GM19455 (cell line): ENCODE measurements at regions not wholly inside any gene's neighbourhood (a gene's known extent, or its start where the extent isn't known, plus 50 kb on each side); places are given as distances from the start of the nearest gene placed in this dataset.

Experiments used
- ATAC-seq: cut with Tn5 transposase; IDR thresholded peaks from one replicate; pipeline ENCODE4 v1.9.1; 2021; ENCODE audit not compliant: unreplicated experiment

DNA sequence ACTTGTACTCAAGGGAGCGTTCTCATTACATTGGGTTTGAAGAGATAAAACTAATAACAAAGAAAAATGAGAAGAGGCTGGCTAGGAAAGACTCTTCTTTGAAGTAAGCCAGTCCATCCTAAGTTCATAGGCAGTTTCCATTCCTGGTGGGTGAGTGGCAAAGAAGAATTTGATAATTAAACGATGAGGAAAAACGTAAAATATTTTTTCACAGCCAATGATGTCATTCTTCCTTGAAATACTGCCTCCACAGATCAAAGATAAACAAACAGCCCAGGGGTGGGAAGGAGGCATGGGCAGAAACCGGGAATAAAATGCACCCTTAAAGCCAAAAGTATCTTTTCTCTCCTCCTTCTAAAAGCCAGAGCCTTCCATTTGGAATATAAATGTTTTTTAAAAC is 346.6 kb downstream of the PMP22 start:
- no peak for ATAC-seq

DNA sequence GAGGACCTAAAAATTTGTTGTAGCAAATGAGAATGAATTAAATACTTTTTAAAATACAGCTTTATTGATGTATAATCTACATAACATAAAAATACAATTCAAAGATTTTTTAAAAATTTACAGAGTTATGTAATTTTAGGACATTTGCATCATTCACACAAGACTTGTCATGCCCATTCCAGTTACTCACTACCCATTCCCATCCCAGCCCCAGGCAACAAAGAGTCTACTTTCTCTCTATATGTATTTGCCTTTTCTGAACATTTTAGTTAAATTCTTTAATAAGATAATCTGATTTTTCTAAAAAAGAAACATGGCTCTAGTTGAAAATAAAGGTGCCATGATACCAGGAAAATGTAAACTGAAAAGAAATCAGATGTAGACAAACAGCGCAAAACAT is 354.2 kb downstream of the PMP22 start:
- no peak for ATAC-seq

DNA sequence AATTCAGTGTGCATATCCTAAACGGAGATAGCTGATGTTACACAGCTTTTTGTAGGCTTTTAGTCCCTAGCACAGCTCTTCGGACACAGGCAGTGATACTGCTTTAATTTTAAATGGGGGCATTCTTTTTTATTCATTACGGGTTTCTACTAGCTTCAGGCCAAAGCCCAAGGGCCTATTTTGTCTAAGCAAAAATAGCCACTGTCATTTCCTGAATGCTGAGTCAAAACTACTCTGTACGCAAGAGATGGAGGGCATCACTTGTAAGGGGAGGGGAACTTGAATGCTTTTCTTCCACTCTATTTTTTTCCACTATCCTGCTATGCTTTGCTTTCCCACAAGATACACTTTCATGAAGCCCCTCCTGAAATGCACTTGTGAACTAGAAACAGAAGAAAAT is 360.7 kb downstream of the PMP22 start:
- ATAC-seq, result no peak

DNA sequence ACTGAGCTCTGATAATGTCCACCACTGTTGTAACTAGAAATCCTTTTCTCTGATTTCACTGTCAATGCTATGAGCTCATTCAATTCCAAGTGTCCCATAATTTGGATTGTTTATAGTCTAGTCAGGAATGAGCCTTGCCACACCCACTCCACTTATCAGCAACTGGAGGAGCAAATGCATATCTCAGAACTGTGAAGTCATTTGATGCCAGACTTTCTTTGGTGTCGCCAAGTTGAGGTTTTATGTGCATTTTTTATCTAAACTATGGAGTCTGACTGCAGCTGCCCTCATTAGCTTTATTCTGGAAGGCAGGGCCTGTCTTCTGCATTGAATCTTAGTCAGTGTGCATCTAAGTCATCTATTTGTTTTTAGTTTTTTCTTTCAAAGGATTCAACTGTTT is 361.3 kb downstream of the PMP22 start:
- no peak for ATAC-seq

DNA sequence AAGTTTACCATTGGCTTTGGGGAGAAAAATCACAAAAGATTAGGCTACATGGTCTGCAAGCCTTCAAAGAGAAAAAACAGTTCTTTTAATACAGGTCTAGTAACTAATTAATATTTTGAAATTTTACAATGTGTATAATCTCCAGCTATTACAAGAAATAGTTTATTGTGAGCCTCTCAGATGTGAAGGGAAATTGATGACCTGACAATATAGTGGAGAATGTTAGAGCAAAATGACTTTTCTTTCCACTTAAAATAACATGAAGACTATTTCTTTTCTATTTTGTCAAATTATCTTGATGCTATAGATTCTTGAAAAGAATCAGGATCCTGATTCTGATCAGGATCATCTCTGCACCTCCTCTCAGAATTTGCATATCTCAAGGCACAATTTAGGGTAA is 362.3 kb downstream of the PMP22 start:
- ATAC-seq, result no peak

DNA sequence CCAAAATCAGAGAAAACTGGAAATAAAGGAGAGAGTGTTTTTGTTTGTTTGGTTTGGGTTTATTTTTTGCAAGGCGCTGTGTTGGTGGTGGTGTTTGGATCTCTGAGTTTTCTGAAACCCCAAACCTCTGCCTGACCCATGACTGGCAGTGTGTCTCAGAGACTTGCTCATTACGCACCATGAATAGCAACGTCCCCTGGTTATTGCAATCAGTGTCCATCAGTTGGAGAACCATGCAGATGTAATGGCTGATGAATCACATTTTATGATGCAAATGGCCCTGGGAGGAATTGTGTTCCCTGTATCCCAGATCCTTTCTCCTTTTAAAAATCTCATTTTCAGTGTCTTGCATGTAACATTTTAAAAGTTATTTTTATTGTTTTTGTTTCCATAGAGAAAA is 362.8 kb downstream of the PMP22 start:
- ATAC-seq, result no peak

DNA sequence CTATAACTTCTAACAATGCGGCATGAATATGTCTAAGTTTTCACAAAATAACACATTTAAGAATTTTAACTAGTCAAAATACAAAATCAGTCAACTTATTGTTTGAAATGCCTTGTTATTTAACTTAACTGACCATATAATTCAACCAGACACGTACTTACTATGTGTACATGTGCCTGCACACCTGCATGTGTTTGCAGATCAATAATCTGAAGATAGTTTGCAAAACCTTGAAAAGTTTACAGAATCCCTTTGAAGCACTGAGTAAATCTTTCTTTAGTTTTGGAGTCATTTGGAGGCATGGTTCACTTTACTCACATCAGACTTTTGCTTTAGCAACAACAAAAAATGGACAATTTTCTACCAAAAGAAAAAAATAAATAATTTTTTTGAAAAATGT is 363.8 kb downstream of the PMP22 start:
- ATAC-seq, result no peak

DNA sequence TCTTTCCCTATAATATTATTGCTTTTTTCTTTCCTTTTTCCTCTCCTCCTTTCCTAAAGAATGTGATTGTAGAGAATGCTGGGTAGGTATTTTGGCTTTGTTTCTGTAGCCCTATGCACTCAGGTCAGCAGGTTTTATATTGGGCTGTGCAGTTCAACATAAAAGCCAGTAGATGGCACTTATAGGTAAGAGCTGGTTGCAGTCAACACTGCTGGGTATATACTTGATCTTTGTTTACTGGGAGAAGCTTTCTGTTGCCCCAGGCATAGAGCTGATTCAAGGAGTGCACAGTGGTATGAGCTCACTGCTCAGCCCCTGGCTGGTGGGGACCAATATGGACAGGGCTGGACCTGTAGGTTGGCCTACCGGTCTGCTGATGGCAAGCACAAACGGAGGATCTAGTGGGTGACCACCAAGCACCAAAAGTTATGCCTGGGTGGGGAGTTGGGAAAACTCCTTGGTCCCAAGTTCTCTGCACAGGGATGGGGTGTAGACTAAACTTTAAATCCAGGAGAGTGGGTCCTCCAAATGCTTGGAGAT is 378.9 kb downstream of the PMP22 start:
- ATAC-seq, result no peak

DNA sequence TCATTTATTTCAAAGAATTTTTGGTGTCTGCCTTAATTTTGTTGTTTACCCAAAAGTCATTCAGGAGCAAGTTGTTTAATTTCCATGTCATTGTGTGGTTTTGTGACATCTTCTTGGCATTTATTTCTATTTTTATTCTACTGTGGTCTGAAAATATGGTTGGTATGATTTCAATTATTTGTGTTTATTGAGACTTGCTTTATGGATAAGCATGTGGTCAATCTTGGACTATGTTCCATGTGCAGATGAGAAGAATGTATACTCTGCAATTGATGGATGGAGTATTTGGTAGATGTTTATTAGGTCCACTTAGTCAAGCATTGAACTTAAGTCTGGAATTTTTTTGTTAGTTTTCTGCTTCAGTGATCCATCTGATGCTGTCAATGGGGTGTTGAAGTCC is 383.0 kb downstream of the PMP22 start:
- no peak for ATAC-seq

DNA sequence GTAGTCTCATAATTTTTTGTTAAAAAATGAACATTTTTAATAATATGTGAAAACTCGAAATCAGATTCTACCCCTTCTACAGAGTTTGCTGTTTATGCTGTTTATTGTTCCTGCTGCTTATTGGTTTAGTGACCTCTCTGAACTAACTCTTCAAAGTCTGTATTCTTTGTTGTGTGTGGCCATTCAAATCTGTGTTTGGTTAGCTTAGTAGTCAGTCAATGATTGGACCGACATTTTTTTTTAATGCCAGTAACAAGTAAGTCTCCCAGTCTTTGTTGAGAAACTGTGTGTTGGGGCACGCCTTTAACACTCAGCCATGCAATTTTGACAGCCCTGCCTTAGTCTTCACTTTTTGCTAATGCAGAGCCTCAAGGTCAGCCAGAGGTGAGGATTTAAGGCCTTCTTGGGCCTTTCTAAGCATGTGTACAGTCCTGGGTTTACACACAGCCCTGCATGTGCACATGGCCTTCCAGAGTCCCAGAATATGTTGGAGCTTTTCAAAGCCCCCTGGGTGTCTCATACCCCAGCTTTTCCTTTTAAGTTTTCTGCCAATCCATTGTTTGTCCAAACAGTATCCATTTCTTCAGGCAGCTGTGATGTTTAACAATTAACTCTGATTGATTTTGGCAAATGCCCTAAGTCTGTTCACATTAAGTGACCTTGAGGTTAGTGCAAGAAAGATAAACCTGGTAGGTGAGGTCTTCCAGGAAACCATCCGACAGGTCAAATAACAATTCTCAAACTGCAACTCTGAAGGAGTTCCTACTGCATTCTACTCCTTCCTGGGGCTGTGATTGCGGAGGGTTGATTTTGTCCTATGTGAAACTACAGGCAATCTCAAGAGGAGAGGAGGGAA is 389.3 kb downstream of the PMP22 start:
- ATAC-seq, result no peak

DNA sequence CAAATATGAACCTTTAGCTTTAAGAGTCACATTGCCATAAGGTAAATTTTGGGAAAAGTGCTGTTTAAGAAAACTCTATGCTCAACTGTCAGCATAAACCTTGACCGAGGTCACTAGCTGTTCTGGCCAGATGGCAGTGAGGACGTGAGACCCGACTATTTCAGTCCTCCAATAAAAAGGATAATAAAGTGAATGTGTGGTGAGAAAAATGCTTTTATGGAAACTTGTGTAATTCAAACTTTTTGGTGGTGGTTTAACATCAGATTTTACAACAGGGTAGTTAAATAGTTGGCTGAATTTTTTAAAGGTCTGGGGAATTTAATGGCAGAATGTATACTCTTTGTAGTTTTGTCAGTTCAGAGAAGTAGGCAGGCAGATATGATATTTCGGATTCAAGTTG is 391.1 kb downstream of the PMP22 start:
- no peak for ATAC-seq

DNA sequence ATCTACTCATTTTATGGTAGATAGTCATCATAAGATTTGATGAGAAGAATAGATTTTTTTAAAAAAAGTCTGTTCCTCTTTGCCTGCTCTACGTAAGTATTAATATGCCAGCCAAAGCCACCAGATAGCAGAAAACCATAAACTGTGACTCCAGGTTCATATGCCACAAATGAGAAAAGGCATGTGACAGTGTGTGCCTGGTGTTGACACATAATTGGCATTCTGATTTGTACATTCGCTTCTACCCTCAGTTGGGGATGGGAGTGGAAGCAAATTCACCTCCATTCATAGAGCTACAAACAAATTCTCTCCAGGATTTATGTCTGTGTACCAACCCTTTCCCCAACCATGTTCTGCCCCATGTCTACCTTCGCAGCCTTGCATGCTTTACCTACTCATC is 391.6 kb downstream of the PMP22 start:
- ATAC-seq, result no peak

DNA sequence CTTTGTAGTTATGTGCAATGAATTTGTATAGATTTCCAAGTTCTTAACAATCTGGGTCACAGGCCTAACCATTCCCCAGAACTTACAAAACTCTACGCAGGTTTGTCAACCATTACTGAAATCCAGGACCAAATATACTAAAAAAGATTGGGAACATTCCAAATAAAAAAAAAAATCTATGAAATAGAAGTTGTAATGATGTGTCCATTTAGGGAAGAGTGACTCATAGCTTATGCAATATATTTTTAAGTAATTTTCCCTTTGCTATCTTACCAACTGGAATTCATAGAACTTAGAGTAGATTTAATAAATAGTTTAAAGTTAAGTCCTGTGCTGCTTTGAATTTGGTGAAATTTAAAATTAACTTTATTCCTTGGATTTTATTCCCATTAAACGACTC is 393.2 kb downstream of the PMP22 start:
- ATAC-seq, result no peak

DNA sequence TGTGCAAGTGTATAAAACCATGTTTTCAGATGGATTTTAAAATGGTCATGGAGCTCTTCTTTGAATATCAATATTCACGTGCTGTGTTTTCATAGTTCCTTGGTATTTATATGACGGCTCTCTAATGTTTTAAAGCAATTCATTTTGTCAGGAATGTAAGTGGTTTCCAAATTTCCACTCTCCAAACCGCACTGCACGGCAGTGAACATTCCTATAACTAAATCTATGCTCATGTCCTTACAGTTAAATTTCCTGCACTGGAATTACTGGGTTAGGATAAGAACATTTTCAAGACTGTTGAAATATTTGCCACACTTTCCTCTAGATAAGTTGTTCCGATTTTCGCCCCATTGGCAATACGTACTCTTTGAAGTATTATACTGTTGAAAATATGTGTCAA is 398.9 kb downstream of the PMP22 start:
- no peak for ATAC-seq

DNA sequence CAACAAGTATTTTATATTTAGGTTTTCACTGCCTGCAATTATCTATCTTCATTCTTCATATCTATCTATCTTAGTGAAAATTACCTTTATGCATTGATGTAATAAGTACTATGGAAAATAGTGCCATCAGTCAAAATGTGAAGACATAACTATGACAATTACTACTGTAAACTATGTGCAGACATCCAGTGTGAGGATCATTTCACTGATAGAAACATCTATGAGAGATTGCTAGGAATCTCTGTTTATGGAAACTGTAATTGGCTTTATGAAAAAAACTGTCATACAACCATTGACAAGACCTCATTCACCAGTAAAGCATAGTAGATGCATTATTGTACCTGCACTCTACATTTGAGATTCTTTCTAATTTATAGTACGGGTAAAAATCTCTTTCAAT is 401.0 kb downstream of the PMP22 start:
- ATAC-seq, result no peak

DNA sequence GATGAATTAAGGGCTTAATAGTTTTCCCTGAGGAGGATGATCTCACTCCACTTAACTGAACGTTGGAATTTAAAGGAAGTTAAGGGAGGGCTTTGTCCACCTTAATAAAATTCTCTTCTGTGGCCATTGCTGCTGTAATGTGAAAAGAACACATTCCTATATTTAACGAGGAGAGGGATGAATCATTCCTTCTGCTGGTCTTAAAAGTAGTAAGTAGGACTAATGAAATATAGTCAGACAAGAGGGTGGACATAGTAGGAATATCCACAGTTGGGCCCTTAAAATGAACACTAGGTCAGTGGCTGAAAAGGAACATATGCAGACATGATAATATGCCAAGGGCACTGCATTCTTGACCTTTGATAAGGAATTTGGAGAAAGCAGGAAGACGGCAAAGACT is 405.6 kb downstream of the PMP22 start:
- no peak for ATAC-seq

DNA sequence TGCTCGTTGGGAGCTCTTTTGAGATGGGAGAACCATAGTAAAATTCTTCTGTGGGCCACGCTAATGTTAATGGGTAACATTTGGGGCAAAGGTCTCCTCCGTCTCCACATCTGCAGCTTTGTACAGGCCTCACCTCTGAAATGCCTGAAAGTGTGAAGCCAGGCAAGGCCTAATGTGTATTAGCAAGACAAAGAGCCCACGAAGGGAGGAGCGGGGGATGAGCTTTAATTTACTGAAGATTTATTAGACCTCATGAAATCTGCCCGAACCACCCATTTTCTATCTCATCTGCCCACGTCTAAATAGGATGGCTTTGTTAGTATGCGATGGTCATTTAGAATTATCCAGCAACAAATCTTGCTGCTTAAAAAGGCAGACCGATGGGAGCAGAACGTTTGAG is 408.9 kb downstream of the PMP22 start:
- no peak for ATAC-seq

DNA sequence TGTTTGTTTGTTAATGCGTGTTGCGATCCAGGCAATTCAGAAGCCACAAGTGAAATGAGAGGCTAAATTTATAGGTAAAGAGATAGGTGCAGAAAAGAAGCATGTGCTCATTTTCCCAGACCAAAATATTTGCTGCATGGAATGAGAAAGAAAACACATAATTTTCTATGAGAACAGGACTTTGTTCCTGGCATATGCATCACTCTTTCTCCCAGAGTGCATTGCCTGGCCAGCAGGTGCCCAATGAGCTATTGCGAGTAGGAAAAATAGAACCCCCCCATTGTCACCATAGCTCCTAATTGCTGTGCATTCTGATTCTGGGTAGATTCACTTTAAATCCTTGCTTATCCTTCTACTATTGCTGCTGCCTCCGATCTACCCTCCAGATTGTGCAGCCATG is 410.4 kb downstream of the PMP22 start:
- ATAC-seq, result no peak

DNA sequence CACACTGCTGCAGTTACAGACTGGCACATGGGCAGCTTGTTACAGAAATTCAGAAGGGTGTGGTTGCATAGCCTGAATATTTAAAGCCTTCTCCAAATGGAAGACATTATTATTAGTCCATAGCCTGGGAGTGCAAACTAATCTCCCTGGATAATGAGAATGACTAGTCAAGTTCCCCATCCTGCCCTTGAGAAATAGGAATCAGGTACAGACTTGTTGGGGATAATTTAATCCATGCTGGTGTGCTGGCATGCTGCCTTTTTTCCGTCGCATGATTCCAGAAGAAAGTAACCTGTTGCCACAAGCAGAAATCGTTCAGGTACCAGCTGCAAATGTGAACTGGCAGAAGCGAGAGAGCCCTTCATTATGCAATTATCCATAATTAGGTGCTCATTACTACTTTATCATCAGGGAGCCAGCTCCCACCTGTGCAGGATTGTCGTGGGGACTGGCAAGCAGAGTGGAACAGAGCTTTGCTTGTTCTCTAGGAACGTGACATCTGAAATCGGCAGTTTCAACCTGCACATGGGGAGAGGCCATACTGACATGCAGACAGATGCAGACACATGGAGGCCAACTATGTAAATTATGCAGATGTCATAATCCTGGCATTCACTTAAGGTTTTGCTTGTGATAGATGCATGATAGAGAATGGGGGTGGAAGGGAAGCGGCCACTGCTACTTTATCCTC is 419.4 kb downstream of the PMP22 start:
- no peak for ATAC-seq

DNA sequence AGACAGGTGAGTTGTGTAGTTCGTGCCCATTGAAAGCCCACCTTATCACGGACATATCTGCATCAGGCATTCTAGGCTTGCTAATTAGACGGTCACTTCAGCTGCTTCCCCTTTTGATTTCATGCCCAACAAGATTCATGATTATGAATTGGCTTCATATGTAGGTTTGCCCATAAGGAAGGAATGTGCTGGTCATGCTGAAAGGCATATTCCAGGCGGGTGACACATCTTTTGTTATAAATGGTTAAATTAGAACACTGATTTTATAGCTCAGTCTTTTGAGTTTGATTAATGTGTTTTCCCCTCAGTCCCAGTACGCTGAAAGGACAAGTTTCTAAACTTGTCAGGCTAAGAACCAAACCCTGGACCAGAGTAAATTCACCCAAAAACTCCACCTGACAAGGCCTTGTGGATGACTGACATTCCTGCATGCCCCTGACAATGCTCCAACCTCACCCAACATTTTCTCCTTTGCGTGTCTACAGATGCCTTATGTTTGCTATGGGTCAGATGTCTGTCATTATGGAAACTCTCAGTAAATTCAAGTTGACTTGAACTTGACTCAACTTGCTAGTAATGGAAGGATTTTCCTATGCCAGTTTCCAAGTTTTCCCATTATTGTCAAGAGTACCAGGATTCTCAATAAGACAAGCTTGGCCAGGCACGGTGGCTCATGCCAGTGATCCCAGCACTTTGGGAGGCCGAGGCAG is 421.9 kb downstream of the PMP22 start:
- no peak for ATAC-seq

DNA sequence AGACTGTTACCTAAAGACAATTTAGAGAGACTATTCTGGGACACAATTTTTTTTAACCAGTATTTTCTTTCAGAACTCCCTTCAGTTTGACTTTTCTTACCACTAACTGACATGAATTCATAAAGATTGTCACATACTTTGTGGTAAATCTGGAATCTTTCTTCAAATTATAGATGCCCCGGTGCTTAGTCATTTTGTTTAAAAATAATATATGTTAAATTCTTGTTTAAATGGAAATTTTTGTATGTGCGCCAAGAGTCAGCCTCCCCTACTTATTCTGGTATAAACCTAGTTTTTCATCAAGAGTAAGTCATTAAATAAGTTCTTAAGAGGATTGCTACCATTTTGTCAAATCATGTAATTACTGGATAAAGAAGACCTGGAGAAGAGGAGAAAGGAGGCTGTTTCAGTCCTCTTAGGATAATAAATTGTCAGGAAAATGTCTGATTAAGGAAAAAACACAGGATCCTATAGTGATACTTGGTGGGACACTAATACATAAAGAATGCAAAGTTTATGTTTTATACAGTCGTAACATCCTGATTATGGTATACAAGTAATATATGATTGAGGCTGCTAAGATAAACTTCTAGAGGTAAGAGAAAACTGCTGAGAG is 424.4 kb downstream of the PMP22 start:
- no peak for ATAC-seq
